ENCODE measurements at regions not wholly inside any gene's neighbourhood (a gene's known extent, or its start where the extent isn't known, plus 50 kb on each side); places are given as distances from the start of the nearest gene placed in this dataset.

DNA sequence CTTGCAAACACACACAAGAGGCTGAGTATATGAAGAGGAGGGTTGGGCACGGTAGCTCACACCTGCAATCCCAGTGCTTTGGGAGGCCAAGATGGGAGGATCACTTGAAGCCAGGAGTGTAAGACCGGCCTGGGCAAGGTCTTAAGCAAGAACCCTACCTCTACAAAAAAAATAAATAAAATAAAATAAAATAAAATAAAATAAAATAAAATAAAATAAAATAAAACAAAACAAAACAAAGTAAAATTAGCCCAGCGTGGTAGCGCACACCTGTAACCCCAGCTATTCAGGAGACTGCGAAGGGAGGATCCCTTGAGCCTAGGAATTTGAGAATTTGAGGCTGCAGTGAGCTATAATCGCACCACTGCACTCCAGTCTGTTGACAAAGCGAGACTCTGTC, 337.9 kb downstream of the SHANK2 start:
- no peaks in the 10 kb centered on the region for H3K36me3 ChIP-seq (ENCODE audit: control insufficient read depth in 2 of 3, insufficient read depth in 3 of 3, low read length in 3 of 3)
- H3K4me3 ChIP-seq (ENCODE audit: low read length), result no peak overlapping the region
- no peaks in the 10 kb centered on the region for H3K27me3 ChIP-seq (ENCODE audit: control insufficient read depth in 2 of 2, insufficient read depth in 2 of 2, low read length in 2 of 2)
- Mint-ChIP-seq H3K27ac (no peak overlapping the region), H3K9me3 (peaks cover 0 to 12% (median 6%) of the 10 kb centered on the region in 11 donors), H3K4me3 (no peak overlapping the region), H3K27me3 (peaks cover 11 to 41% (median 13%) of the 10 kb centered on the region in 5 donors), H3K36me3 (no peaks in the 10 kb centered on the region), H3K4me1 (no peaks in the 10 kb centered on the region)
- H3K9me3 ChIP-seq (ENCODE audit: control insufficient read depth in 2 of 3, low read length in 3 of 3), result no peaks in the 10 kb centered on the region
- H3K27ac ChIP-seq (ENCODE audit: low read depth, low read length), result no peak overlapping the region
- ChIA-PET POLR2A (no interaction called here), CTCF (no interaction called here)
- H3K4me1 ChIP-seq (ENCODE audit: control insufficient read depth in 2 of 2, insufficient read depth in 2 of 2, low read length in 2 of 2), result no peaks in the 10 kb centered on the region
- intact Hi-C loops (cut with micrococcal nuclease), result no loop called here
- DNase-seq (no peak), ATAC-seq (no peak)

DNA sequence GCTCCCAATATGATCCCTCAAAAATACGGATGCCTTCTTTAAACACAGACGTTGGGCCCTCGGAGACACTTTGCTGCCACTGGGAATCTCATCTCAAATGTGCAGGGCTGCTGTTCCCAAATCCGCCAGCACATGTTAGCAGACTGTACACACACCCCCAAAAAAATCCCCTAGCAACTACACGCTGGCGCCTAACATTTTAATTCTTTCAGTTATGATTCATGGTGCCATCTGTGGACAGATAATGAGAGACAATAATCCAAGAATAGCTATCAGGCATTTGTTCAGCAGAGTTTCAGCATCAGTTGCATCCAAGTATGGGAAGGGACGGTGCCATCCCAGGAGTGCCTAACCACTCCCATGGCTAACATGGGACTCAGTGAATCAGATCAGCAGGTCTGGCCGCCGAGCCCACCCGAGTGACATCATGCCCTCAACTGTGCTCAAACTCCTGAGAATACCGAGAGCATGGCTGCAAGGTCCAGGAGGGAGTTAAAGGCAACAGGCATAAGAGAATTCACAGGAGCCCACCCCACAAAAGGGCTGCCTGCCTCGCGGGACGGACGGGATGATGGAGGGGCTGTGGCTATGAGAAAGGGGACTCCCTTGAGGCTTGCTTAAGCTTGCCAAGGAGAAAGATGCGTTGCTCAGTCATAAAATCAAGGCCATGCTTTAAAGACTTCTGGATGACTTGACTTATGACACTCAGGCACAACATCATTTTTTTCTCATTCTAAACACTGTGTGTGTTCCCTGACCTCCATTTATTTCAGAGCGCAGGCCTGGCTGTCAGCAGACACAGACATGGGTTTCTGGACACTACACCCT, 337.0 kb downstream of the SHANK2 start:
- DNase-seq (no peak), ATAC-seq (no peak)
- Mint-ChIP-seq H3K27me3 (peaks cover 9 to 34% (median 13%) of the 10 kb centered on the region in 5 donors), H3K36me3 (no peaks in the 10 kb centered on the region), H3K4me1 (no peaks in the 10 kb centered on the region), H3K27ac (no peak overlapping the region), H3K4me3 (no peak overlapping the region), H3K9me3 (peaks cover 0 to 20% (median 9%) of the 10 kb centered on the region in 11 donors)
- no peak overlapping the region for H3K27ac ChIP-seq (ENCODE audit: low read depth, low read length)
- H3K4me1 ChIP-seq (ENCODE audit: control insufficient read depth in 2 of 2, insufficient read depth in 2 of 2, low read length in 2 of 2), result no peaks in the 10 kb centered on the region
- no peaks in the 10 kb centered on the region for H3K36me3 ChIP-seq (ENCODE audit: control insufficient read depth in 2 of 3, insufficient read depth in 3 of 3, low read length in 3 of 3)
- POLR2A ChIA-PET, result no interaction called here
- H3K4me3 ChIP-seq (ENCODE audit: low read length), result no peak overlapping the region
- no peaks in the 10 kb centered on the region for H3K27me3 ChIP-seq (ENCODE audit: control insufficient read depth in 2 of 2, insufficient read depth in 2 of 2, low read length in 2 of 2)
- intact Hi-C loops (cut with micrococcal nuclease), result no loop called here
- H3K9me3 ChIP-seq (ENCODE audit: control insufficient read depth in 2 of 3, low read length in 3 of 3), result peaks cover 0 to under 1% (median 0%) of the 10 kb centered on the region in 3 experiments
- CTCF ChIA-PET, result no interaction called here

DNA sequence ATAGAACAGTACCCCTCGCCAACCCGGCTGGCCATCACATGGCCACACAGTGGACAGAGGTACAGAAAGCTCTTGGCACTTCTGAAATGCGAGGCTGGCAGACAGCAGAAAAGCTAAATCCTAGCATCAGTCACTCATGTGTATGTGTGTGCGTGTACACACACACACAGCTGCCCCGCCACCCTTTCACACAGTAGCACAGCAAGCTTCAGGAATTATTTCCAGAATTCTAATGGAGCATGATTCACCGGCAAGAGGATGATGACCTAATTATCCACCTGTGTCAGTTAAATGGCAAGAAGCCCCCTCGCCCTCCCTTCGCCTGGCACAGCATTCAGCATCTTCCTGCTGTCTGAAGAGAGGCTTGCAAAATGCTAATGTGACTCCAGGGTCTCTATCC, 336.0 kb downstream of the SHANK2 start:
- no peaks in the 10 kb centered on the region for H3K4me1 ChIP-seq (ENCODE audit: control insufficient read depth in 2 of 2, insufficient read depth in 2 of 2, low read length in 2 of 2)
- CTCF ChIA-PET, result no interaction called here
- peak overlapping the region in 1 of 9 donors; percentile 18 for H3K27ac Mint-ChIP-seq
- H3K27ac ChIP-seq (ENCODE audit: low read depth, low read length), result no peak overlapping the region
- DNase-seq (no peak), ATAC-seq (no peak)
- H3K36me3 ChIP-seq (ENCODE audit: control insufficient read depth in 2 of 3, insufficient read depth in 3 of 3, low read length in 3 of 3), result no peaks in the 10 kb centered on the region
- H3K4me3 ChIP-seq (ENCODE audit: low read length), result no peak overlapping the region
- POLR2A ChIA-PET, result no interaction called here
- H3K9me3 ChIP-seq (ENCODE audit: control insufficient read depth in 2 of 3, low read length in 3 of 3), result peaks cover 0 to 9% (median 0%) of the 10 kb centered on the region in 3 experiments
- intact Hi-C loops (cut with micrococcal nuclease), result no loop called here
- H3K36me3 Mint-ChIP-seq, result peaks cover 0 to 6% (median 0%) of the 10 kb centered on the region in 5 donors
- H3K27me3 ChIP-seq (ENCODE audit: control insufficient read depth in 2 of 2, insufficient read depth in 2 of 2, low read length in 2 of 2), result no peaks in the 10 kb centered on the region
- H3K4me1 Mint-ChIP-seq, result no peaks in the 10 kb centered on the region
- peaks cover 6 to 29% (median 15%) of the 10 kb centered on the region in 11 donors for H3K9me3 Mint-ChIP-seq
- no peak overlapping the region for H3K4me3 Mint-ChIP-seq
- peaks cover 1 to 25% (median 10%) of the 10 kb centered on the region in 5 donors for H3K27me3 Mint-ChIP-seq

DNA sequence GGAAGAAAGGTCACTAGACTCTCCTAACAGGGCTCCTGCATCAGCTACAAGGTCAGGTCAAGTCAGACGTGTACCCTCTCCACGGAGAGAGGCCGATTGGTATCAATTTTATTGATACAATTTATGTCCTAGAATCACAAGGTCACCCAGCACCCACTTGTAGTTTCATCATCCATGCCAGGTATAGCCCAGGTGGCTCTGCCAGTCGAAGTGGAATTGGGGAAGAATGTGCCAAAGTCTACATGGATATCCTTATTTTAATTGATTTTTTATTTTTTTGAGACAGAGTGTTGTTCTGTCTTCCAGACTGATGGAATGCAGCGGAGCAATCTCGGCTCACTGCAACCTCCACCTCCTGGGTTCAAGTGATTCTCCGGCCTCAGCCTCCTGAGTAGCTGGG, 334.1 kb downstream of the SHANK2 start:
- ATAC-seq (no peak), DNase-seq (no peak)
- Histone ChIP-seq H3K36me3 (ENCODE audit: control insufficient read depth in 2 of 3, insufficient read depth in 3 of 3, low read length in 3 of 3) (no peaks in the 10 kb centered on the region), H3K9me3 (ENCODE audit: control insufficient read depth in 2 of 3, low read length in 3 of 3) (peaks cover 0 to 21% (median 0%) of the 10 kb centered on the region in 3 experiments), H3K4me1 (ENCODE audit: control insufficient read depth in 2 of 2, insufficient read depth in 2 of 2, low read length in 2 of 2) (no peaks in the 10 kb centered on the region), H3K4me3 (ENCODE audit: low read length) (no peak overlapping the region), H3K27me3 (ENCODE audit: control insufficient read depth in 2 of 2, insufficient read depth in 2 of 2, low read length in 2 of 2) (no peaks in the 10 kb centered on the region), H3K27ac (ENCODE audit: low read depth, low read length) (no peak overlapping the region)
- H3K36me3 Mint-ChIP-seq, result peaks cover 0 to 12% (median 0%) of the 10 kb centered on the region in 5 donors
- no peaks in the 10 kb centered on the region for H3K4me1 Mint-ChIP-seq
- no peak overlapping the region for H3K4me3 Mint-ChIP-seq
- H3K27ac Mint-ChIP-seq, result no peak overlapping the region
- intact Hi-C loops (cut with micrococcal nuclease), result no loop called here
- ChIA-PET CTCF (no interaction called here), POLR2A (no interaction called here)
- peaks cover 0 to 18% (median 4%) of the 10 kb centered on the region in 5 donors for H3K27me3 Mint-ChIP-seq
- H3K9me3 Mint-ChIP-seq, result peaks cover 11 to 47% (median 30%) of the 10 kb centered on the region in 11 donors

DNA sequence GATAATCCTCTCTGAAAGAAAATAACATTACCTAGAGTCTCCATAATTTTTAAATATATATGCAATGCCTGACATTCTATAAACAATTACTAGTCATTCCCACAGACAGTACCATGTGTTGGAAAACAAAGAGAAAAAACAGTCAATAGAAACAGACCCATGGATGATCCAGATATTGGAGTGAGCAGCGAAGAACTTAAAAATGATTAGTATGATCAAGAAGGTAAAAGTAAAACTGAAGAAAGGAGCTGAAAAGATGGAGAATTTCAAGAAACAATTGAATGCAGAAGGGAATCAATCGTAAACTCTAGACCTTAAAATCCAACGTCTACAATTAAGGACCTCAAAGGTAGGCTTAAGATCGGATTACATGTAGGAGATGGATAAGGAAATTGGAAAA, 330.6 kb downstream of the SHANK2 start:
- DNase-seq, result no peak
- Mint-ChIP-seq H3K4me3 (no peak overlapping the region), H3K27me3 (peaks cover 0 to 18% (median 0%) of the 10 kb centered on the region in 5 donors), H3K27ac (no peak overlapping the region), H3K4me1 (no peaks in the 10 kb centered on the region), H3K9me3 (peaks cover 11 to 64% (median 30%) of the 10 kb centered on the region in 11 donors), H3K36me3 (peaks cover 0 to 12% (median 0%) of the 10 kb centered on the region in 5 donors)
- intact Hi-C loops (cut with micrococcal nuclease), result no loop called here
- CTCF ChIA-PET, result no interaction called here
- Histone ChIP-seq H3K27me3 (ENCODE audit: control insufficient read depth in 2 of 2, insufficient read depth in 2 of 2, low read length in 2 of 2) (no peaks in the 10 kb centered on the region), H3K9me3 (ENCODE audit: control insufficient read depth in 2 of 3, low read length in 3 of 3) (peaks cover 0 to 21% (median 0%) of the 10 kb centered on the region in 3 experiments), H3K27ac (ENCODE audit: low read depth, low read length) (no peak overlapping the region), H3K36me3 (ENCODE audit: control insufficient read depth in 2 of 3, insufficient read depth in 3 of 3, low read length in 3 of 3) (no peaks in the 10 kb centered on the region), H3K4me3 (ENCODE audit: low read length) (no peak overlapping the region), H3K4me1 (ENCODE audit: control insufficient read depth in 2 of 2, insufficient read depth in 2 of 2, low read length in 2 of 2) (no peaks in the 10 kb centered on the region)
- no peak for ATAC-seq
- POLR2A ChIA-PET, result no interaction called here

DNA sequence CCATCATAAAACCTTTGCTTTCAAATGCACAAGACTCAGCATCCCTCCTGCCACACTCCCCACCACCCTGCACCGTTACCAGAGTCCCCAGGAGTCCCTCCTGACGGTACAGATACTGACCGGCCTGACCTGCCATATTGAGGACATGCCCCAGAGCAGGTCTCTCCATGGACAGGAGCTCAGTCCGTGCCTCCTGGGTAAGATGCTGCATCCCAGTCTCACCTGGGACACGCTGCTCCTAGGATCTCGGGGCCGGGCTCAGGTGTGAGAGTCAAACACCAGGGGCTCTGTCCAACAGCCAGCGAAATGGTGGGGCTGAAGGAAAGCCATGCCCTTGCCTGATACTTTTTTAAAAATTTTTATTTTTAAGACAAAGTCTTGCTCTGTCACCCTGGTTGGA, 328.3 kb downstream of the SHANK2 start:
- H3K4me3 ChIP-seq (ENCODE audit: low read length), result no peak overlapping the region
- CTCF ChIA-PET, result no interaction called here
- no peak overlapping the region for H3K27ac ChIP-seq (ENCODE audit: low read depth, low read length)
- H3K36me3 Mint-ChIP-seq, result peaks cover 0 to 12% (median 0%) of the 10 kb centered on the region in 5 donors
- POLR2A ChIA-PET, result no interaction called here
- no peak for DNase-seq
- H3K4me1 ChIP-seq (ENCODE audit: control insufficient read depth in 2 of 2, insufficient read depth in 2 of 2, low read length in 2 of 2), result no peaks in the 10 kb centered on the region
- peaks cover 0 to 21% (median 0%) of the 10 kb centered on the region in 3 experiments for H3K9me3 ChIP-seq (ENCODE audit: control insufficient read depth in 2 of 3, low read length in 3 of 3)
- H3K27me3 ChIP-seq (ENCODE audit: control insufficient read depth in 2 of 2, insufficient read depth in 2 of 2, low read length in 2 of 2), result no peaks in the 10 kb centered on the region
- no peaks in the 10 kb centered on the region for H3K4me1 Mint-ChIP-seq
- H3K9me3 Mint-ChIP-seq, result peaks cover 11 to 63% (median 30%) of the 10 kb centered on the region in 11 donors
- peaks cover 0 to 25% (median 4%) of the 10 kb centered on the region in 5 donors for H3K27me3 Mint-ChIP-seq
- intact Hi-C loops (cut with micrococcal nuclease), result no loop called here
- H3K36me3 ChIP-seq (ENCODE audit: control insufficient read depth in 2 of 3, insufficient read depth in 3 of 3, low read length in 3 of 3), result no peaks in the 10 kb centered on the region
- ATAC-seq, result no peak
- no peak overlapping the region for H3K27ac Mint-ChIP-seq
- H3K4me3 Mint-ChIP-seq, result no peak overlapping the region

DNA sequence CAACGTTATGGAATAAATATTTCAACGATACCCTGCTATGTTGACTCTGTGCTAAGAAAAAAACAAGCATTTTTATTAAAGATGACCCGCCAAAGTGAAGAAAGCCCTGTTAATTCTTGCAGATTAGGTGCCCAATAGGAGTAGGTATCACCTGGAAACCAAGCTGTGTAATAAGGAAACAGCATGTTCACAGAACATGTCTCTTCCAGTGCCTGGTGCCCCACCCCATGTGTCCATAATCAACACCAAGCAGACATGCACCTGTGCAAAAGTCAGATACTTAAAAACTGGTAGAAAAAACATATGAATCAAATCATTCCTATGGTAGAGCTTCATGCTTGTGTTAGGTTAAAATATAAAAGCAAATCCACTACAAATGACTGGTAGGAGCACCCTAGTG, 327.1 kb downstream of the SHANK2 start:
- DNase-seq (no peak), ATAC-seq (no peak)
- Mint-ChIP-seq H3K27ac (no peak overlapping the region), H3K36me3 (peaks cover 0 to 12% (median 0%) of the 10 kb centered on the region in 5 donors), H3K4me1 (no peaks in the 10 kb centered on the region), H3K27me3 (peaks cover 0 to 34% (median 4%) of the 10 kb centered on the region in 5 donors), H3K9me3 (peaks cover 12 to 63% (median 23%) of the 10 kb centered on the region in 11 donors), H3K4me3 (no peak overlapping the region)
- H3K27me3 ChIP-seq (ENCODE audit: control insufficient read depth in 2 of 2, insufficient read depth in 2 of 2, low read length in 2 of 2), result no peaks in the 10 kb centered on the region
- ChIA-PET CTCF (no interaction called here), POLR2A (no interaction called here)
- H3K9me3 ChIP-seq (ENCODE audit: control insufficient read depth in 2 of 3, low read length in 3 of 3), result peaks cover 0 to 21% (median 4%) of the 10 kb centered on the region in 3 experiments
- H3K4me1 ChIP-seq (ENCODE audit: control insufficient read depth in 2 of 2, insufficient read depth in 2 of 2, low read length in 2 of 2), result no peaks in the 10 kb centered on the region
- no peak overlapping the region for H3K27ac ChIP-seq (ENCODE audit: low read depth, low read length)
- no peak overlapping the region for H3K4me3 ChIP-seq (ENCODE audit: low read length)
- no peaks in the 10 kb centered on the region for H3K36me3 ChIP-seq (ENCODE audit: control insufficient read depth in 2 of 3, insufficient read depth in 3 of 3, low read length in 3 of 3)
- intact Hi-C loops (cut with micrococcal nuclease), result no loop called here
